ENCODE measurements at regions not wholly inside any gene's neighbourhood (a gene's known extent, or its start where the extent isn't known, plus 50 kb on each side); places are given as distances from the start of the nearest gene placed in this dataset.

DNA sequence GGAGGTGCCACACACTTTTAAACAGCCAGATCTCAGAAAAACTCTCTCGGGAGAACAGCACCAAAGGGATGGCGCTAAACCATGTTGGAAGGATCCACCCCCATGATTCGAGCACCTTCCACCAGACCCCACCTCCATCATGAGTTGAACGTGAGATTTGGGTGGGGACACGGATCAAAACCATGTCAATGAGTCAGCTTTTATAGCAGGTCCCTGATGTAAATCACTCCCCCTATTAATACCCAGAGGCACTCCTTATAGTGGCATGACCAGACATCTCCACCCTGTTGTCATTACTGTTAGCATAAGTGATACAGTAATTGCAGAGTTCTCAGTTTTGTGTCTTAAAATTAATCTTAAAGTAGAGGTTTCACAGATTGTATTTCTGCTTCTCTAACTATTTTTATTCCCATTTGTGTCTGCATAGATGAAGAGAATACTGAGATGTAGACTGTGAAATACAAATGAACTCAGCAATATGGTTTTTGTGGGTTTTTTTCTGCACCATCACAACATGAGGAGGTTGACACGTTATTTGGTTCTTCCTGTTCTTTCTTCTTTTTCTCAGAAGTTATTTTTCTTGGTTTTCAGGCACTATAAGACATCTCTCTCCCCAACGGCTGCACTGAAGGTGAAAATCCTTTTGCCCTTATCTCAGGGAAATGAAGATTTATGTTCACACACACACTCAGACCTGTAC, 218.2 kb downstream of the ARL4C start:
- Histone ChIP-seq H3K27me3 (ENCODE audit: low read depth) (peaks cover 32% of the 10 kb centered on the region), H3K9me3 (replicated peaks) (no peaks in the 10 kb centered on the region), H3K27ac (replicated peaks) (no peak overlapping the region), H3K4me3 (no peak overlapping the region), H3K36me3 (no peaks in the 10 kb centered on the region), H3K4me1 (peaks cover 6% of the 10 kb centered on the region)
- no peak for DNase-seq
- intact Hi-C loops (cut with micrococcal nuclease), result no loop called here
- TF ChIP-seq, protein P1, sequence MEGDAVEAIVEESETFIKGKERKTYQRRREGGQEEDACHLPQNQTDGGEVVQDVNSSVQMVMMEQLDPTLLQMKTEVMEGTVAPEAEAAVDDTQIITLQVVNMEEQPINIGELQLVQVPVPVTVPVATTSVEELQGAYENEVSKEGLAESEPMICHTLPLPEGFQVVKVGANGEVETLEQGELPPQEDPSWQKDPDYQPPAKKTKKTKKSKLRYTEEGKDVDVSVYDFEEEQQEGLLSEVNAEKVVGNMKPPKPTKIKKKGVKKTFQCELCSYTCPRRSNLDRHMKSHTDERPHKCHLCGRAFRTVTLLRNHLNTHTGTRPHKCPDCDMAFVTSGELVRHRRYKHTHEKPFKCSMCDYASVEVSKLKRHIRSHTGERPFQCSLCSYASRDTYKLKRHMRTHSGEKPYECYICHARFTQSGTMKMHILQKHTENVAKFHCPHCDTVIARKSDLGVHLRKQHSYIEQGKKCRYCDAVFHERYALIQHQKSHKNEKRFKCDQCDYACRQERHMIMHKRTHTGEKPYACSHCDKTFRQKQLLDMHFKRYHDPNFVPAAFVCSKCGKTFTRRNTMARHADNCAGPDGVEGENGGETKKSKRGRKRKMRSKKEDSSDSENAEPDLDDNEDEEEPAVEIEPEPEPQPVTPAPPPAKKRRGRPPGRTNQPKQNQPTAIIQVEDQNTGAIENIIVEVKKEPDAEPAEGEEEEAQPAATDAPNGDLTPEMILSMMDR (IDR thresholded peaks at IDR 0.05; ENCODE audit: borderline replicate concordance), result no peak

DNA sequence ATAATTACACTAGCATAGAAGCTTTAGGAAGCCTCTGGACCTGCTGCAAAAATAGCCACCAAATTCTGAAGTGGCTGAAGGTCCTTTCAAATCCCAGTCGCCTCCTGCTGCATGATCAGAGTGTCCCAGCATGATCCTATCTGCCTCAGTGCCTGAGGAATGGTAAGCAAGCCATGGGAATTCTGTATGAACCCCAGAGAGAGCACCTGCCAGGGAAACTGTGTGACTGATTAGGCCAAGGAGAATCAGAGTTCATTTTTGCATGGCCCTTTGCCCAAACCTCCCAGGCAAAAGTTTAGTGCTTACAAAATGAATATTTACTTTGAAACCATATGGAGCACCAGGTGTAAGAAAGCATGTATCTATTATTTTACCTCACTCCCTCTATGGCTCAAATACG, 221.4 kb downstream of the ARL4C start:
- Histone ChIP-seq H3K9me3 (replicated peaks) (no peaks in the 10 kb centered on the region), H3K36me3 (no peaks in the 10 kb centered on the region), H3K27ac (replicated peaks) (no peak overlapping the region), H3K4me1 (peaks cover 6% of the 10 kb centered on the region), H3K27me3 (ENCODE audit: low read depth) (peaks cover 16% of the 10 kb centered on the region), H3K4me3 (no peak overlapping the region)
- intact Hi-C loops (cut with micrococcal nuclease), result no loop called here
- no peak for DNase-seq
- TF ChIP-seq, protein P1 (IDR thresholded peaks at IDR 0.05; ENCODE audit: borderline replicate concordance), result no peak

DNA sequence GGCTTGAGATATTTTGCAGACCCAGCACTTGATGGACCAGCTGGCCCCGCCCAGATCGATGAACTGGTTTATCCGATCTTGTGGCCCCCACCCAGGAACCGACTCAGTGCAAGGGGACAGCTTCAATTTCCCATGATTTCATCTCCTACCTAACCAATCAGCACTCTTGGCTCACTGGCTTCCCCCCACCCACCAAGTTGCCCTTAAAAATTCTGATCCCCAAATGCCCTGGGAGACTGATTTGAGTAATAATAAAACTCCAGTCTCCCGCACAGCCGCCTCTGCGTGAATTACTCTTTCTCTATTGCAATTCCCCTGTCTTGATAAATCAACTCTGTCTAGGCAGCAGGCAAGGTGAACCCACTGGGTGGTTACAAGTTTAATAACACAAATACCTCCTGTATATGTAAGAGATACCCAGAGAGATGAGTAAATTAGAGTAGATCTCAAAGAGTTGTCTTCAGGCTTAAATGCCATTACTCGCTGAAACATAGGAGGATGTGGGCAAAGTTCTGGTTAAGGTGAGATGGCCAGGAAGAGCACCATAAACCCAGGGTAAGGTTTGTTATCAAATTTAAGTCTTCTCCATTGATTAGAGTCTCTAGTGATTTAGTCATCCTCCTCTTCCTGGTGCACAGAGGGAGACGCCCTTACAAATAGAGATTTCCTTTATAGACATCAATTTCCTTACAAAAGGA, 222.8 kb downstream of the ARL4C start:
- Histone ChIP-seq H3K4me1 (peaks cover 6% of the 10 kb centered on the region), H3K27me3 (ENCODE audit: low read depth) (peaks cover 10% of the 10 kb centered on the region), H3K4me3 (no peak overlapping the region), H3K27ac (replicated peaks) (no peak overlapping the region), H3K36me3 (no peaks in the 10 kb centered on the region), H3K9me3 (replicated peaks) (no peaks in the 10 kb centered on the region)
- intact Hi-C loops (cut with micrococcal nuclease), result no loop called here
- TF ChIP-seq, protein P1 (IDR thresholded peaks at IDR 0.05; ENCODE audit: borderline replicate concordance), result no peak
- DNase-seq, result no peak

DNA sequence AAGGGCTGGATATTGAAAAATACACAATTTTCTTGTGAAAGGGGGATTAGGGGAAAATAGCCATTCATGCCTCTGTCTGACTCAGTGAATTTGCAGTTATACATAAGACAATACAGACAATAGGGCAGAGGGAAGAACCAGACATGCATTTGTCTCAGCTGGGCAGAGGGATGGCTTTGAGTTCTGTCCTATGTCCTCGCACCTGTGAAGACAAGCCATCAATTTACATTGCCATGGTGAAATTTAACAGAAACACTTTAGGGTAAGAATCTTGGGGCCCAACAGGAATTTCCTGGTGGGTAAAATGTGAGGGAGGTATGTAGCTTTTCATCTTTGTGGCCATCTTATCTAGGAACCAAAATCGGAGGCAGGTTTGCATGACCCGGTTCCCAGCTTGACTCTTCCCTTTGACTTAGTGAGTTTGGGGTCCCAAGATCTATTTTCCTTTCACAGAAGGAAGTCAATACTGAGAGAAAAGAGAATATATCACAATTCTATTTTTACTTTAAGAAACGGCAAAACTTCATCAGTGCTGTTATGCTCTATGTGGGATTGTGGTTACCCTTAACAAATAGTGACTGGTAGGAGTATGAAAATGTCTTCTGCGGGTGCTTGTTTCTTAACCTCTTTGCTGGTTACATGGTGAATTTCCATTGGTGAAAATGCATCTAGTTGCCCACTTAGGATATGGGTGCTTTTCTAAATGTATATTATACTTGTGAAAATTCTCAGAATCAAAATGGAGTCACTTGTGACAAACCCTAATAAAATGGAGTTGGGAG, 221.8 kb downstream of the SPP2 start:
- H3K4me1 ChIP-seq, result peaks cover 6% of the 10 kb centered on the region
- intact Hi-C loops (cut with micrococcal nuclease), result no loop called here
- peaks cover 10% of the 10 kb centered on the region for H3K27me3 ChIP-seq (ENCODE audit: low read depth)
- no peak overlapping the region for H3K27ac ChIP-seq (replicated peaks)
- no peak for DNase-seq
- H3K4me3 ChIP-seq, result no peak overlapping the region
- TF ChIP-seq, protein P1 (IDR thresholded peaks at IDR 0.05; ENCODE audit: borderline replicate concordance), result no peak
- H3K9me3 ChIP-seq (replicated peaks), result no peaks in the 10 kb centered on the region
- H3K36me3 ChIP-seq, result no peaks in the 10 kb centered on the region

DNA sequence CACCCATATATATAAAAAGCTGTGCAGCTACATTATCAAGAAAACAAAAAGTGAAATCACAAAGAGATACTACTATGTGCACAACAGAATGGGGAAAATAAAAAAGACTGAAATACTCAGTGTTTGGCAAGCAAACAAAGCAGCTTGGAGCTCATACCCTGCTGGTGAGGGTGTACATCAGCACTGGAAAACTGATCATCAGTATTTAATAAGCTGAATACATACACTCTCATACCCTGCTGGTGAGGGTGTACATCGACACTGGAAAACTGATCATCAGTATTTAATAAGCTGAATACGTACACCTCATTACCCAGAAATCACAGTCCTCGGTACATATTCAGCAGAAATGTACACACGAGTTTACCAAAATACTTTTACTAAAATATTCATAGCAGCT, 220.8 kb downstream of the SPP2 start:
- Histone ChIP-seq H3K27me3 (ENCODE audit: low read depth) (peaks cover 10% of the 10 kb centered on the region), H3K4me3 (no peak overlapping the region), H3K4me1 (peaks cover 6% of the 10 kb centered on the region), H3K27ac (replicated peaks) (no peak overlapping the region), H3K36me3 (no peaks in the 10 kb centered on the region), H3K9me3 (replicated peaks) (no peaks in the 10 kb centered on the region)
- TF ChIP-seq, protein P1 (IDR thresholded peaks at IDR 0.05; ENCODE audit: borderline replicate concordance), result no peak
- no peak for DNase-seq
- intact Hi-C loops (cut with micrococcal nuclease), result no loop called here
